H9 (cell line): ENCODE measurements at regions not wholly inside any gene's neighbourhood (a gene's known extent, or its start where the extent isn't known, plus 50 kb on each side); places are given as distances from the start of the nearest gene placed in this dataset.

Experiments used
- DNase-seq: peaks from one replicate; pipeline ENCODE4 v3.0.0-alpha.2; 2017
- H2AFZ ChIP-seq: one replicate; pipeline ENCODE4 v1.6.1; 2013; ENCODE audit warnings: mild to moderate bottlenecking, low read length, control low read depth, moderate library complexity
- H2AK5ac ChIP-seq: 2 replicates; pipeline ENCODE4 v1.6.1; 2013; ENCODE audit warnings: low read length, control low read depth, mixed read lengths; ENCODE audit not compliant: insufficient read length
- H2BK120ac ChIP-seq: one replicate; pipeline ENCODE4 v1.6.1; 2013; ENCODE audit warnings: low read depth, mild to moderate bottlenecking, low read length, control low read depth, inconsistent platforms; ENCODE audit not compliant: poor library complexity, severe bottlenecking
- H2BK12ac ChIP-seq: 2 replicates; pipeline ENCODE4 v1.6.1; 2013; ENCODE audit warnings: low read length, control low read depth, mixed read lengths, low read depth; ENCODE audit not compliant: insufficient read length
- H2BK15ac ChIP-seq: 2 replicates; pipeline ENCODE4 v1.6.1; 2013; ENCODE audit warnings: low read depth, low read length, control low read depth
- H2BK20ac ChIP-seq: one replicate; pipeline ENCODE4 v1.6.1; 2013; ENCODE audit warnings: low read depth, mild to moderate bottlenecking, low read length, control low read depth, inconsistent platforms; ENCODE audit not compliant: poor library complexity, severe bottlenecking
- H2BK5ac ChIP-seq: 2 replicates; pipeline ENCODE4 v1.6.1; 2013; ENCODE audit warnings: low read length, control low read depth, mixed read lengths; ENCODE audit not compliant: insufficient read length
- H3K14ac ChIP-seq: 2 replicates; pipeline ENCODE4 v1.6.1; 2013; ENCODE audit warnings: low read length, control low read depth; ENCODE audit not compliant: insufficient read depth
- H3K18ac ChIP-seq: 2 replicates; pipeline ENCODE4 v1.6.1; 2013; ENCODE audit warnings: low read depth, mild to moderate bottlenecking, mixed read lengths, low read length, control low read depth; ENCODE audit not compliant: insufficient read length
- H3K23ac ChIP-seq: 2 replicates; pipeline ENCODE4 v1.6.1; 2013; ENCODE audit warnings: low read length, control low read depth, mixed read lengths, low read depth; ENCODE audit not compliant: insufficient read length
- H3K23me2 ChIP-seq: 2 replicates; pipeline ENCODE4 v1.6.1; 2013; ENCODE audit warnings: low read depth, mild to moderate bottlenecking, mixed read lengths, low read length, control low read depth; ENCODE audit not compliant: insufficient read length, poor library complexity, severe bottlenecking
- H3K27ac ChIP-seq: 2 replicates; pipeline ENCODE4 v1.5.1; 2013; ENCODE audit warnings: low read length, control low read depth, mixed read lengths, low read depth; ENCODE audit not compliant: insufficient read length
- H3K27me3 ChIP-seq: 2 replicates; pipeline ENCODE4 v1.6.1; 2013; ENCODE audit warnings: low read length, control low read depth, inconsistent platforms; ENCODE audit not compliant: insufficient read depth
- H3K4ac ChIP-seq: 2 replicates; pipeline ENCODE4 v1.6.1; 2013; ENCODE audit warnings: low read depth, mild to moderate bottlenecking, control low read depth, inconsistent platforms, low read length, moderate library complexity
- H3K4me1 ChIP-seq: 2 replicates; pipeline ENCODE4 v1.6.1; 2013; ENCODE audit warnings: low read length, control low read depth, inconsistent platforms; ENCODE audit not compliant: insufficient read depth
- H3K4me2 ChIP-seq: 2 replicates; pipeline ENCODE4 v1.6.1; 2013; ENCODE audit warnings: low read length, control low read depth, mixed read lengths; ENCODE audit not compliant: insufficient read length, insufficient read depth
- H3K56ac ChIP-seq: 2 replicates; pipeline ENCODE4 v1.6.1; 2013; ENCODE audit warnings: low read depth, mild to moderate bottlenecking, mixed read lengths, low read length, control low read depth; ENCODE audit not compliant: insufficient read length
- H3K79me1 ChIP-seq: 2 replicates; pipeline ENCODE4 v1.6.1; 2013; ENCODE audit warnings: low read depth, mild to moderate bottlenecking, moderate library complexity, low read length, control low read depth, inconsistent platforms; ENCODE audit not compliant: insufficient read depth, poor library complexity, severe bottlenecking
- H3K79me2 ChIP-seq: 2 replicates; pipeline ENCODE4 v1.6.1; 2013; ENCODE audit warnings: low read length, control low read depth, inconsistent platforms; ENCODE audit not compliant: insufficient read depth
- H3K9ac ChIP-seq: 2 replicates; pipeline ENCODE4 v1.6.1; 2013; ENCODE audit warnings: low read length, control low read depth, mixed read lengths; ENCODE audit not compliant: insufficient read length; ENCODE audit errors: extremely low read depth
- H3K9me3 ChIP-seq: one replicate; pipeline ENCODE4 v1.6.1; 2013; ENCODE audit warnings: low read depth, low read length, inconsistent platforms; ENCODE audit not compliant: control insufficient read depth
- H3T11ph ChIP-seq: one replicate; pipeline ENCODE4 v1.6.1; 2013; ENCODE audit warnings: mild to moderate bottlenecking, low read length, control low read depth, inconsistent platforms
- H4K20me1 ChIP-seq: one replicate; pipeline ENCODE4 v1.6.1; 2013; ENCODE audit not compliant: control insufficient read depth, insufficient read length, insufficient read depth
- H4K5ac ChIP-seq: 2 replicates; pipeline ENCODE4 v1.6.1; 2013; ENCODE audit warnings: low read depth, mild to moderate bottlenecking, mixed read lengths, low read length, control low read depth; ENCODE audit not compliant: insufficient read length
- H4K8ac ChIP-seq: replicated peaks from 2 replicates; pipeline ENCODE4 v1.6.1; 2013; ENCODE audit warnings: low read length, control low read depth, mixed read lengths, low read depth; ENCODE audit not compliant: insufficient read length
- H4K91ac ChIP-seq: 2 replicates; pipeline ENCODE4 v1.6.1; 2013; ENCODE audit warnings: low read depth, mild to moderate bottlenecking, moderate library complexity, mixed read lengths, low read length, control low read depth; ENCODE audit not compliant: insufficient read length
- H3K27ac Mint-ChIP-seq, 3 experiments: 2 replicates in 2 of 3; 3 replicates in 1 of 3; pipeline ENCODE4 v1.8.0; 2020 to 2021; ENCODE audit warnings: mixed read lengths in 3 of 3, mild to moderate bottlenecking in 1 of 3, moderate library complexity in 1 of 3
- H3K27me3 Mint-ChIP-seq: 2 replicates; pipeline ENCODE4 v1.8.0; 2021; ENCODE audit warnings: low read depth, mild to moderate bottlenecking, moderate library complexity, mixed read lengths
- H3K36me3 Mint-ChIP-seq, 3 experiments: 2 replicates in 2 of 3; 3 replicates in 1 of 3; pipeline ENCODE4 v1.8.0; 2020 to 2021; ENCODE audit warnings: low read depth in 3 of 3, mixed read lengths in 3 of 3; ENCODE audit not compliant: insufficient read depth in 1 of 3
- H3K4me1 Mint-ChIP-seq, 2 experiments: 2 replicates each; pipeline ENCODE4 v1.8.0; 2020; ENCODE audit warnings: mixed read lengths in 2 of 2
- H3K4me3 Mint-ChIP-seq, 2 experiments: 2 replicates in 1 of 2; 3 replicates in 1 of 2; pipeline ENCODE4 v1.8.0; 2020 to 2021; ENCODE audit warnings: mild to moderate bottlenecking in 2 of 2, mixed read lengths in 2 of 2, moderate library complexity in 1 of 2
- H3K9me3 Mint-ChIP-seq, 2 experiments: 2 replicates in 1 of 2; 3 replicates in 1 of 2; pipeline ENCODE4 v1.8.0; 2020; ENCODE audit warnings: mild to moderate bottlenecking in 2 of 2, mixed read lengths in 2 of 2, moderate library complexity in 1 of 2
- WGBS: extraction: QIAGEN DNeasy Blood & Tissue Kit; methylation state at CpG from one replicate; pipeline ENCODE4 v1.1.7; 2013; ENCODE audit warnings: missing lambda C conversion rate, low lambda C conversion rate, mixed read lengths; ENCODE audit not compliant: insufficient read length; ENCODE audit errors: extremely low coverage; 5-methylcytosine and 5-hydroxymethylcytosine counted together
- TF ChIP-seq, protein P1 (sequence below): fragments of 200-600 bp; sonication (generic); conservative IDR thresholded peaks from 3 replicates; pipeline ENCODE4 v1.8.0; 2021; ENCODE audit warnings: antibody characterized with exemption, mild to moderate bottlenecking

DNA sequence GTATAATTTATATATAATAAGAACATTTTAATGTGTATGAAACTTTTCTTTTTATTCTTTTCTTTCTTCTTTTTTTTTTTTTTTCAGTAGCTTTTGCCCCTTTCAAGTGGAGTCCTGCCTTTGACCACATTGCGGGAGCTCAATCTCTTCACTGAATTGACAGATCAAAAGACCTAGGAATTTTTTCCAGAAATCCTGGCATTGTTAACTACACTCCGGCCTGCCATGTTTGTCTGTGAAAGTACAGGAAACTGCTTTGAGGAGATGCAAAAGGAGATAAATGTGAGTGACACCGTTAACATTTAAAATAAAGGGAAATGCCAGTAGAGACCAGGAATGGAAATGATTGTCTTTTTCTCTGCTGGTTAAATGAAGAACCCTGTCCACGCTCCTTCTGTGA, 159.3 kb upstream of the VCX3A start:
- H3K56ac ChIP-seq, result no peak overlapping the region
- H3K27ac Mint-ChIP-seq, result peak overlapping the region; percentile 86 to 95 (median 94)
- no peaks in the 10 kb centered on the region for H3K23me2 ChIP-seq
- H2AFZ ChIP-seq, result no peak overlapping the region
- H3K4me1 Mint-ChIP-seq, result peaks cover 47 to 51% of the 10 kb centered on the region in 2 experiments
- H3K9me3 ChIP-seq, result no peaks in the 10 kb centered on the region
- no peak overlapping the region for H2BK20ac ChIP-seq
- H2AK5ac ChIP-seq, result no peak overlapping the region
- H2BK5ac ChIP-seq, result no peak overlapping the region
- no peaks in the 10 kb centered on the region for H3K79me2 ChIP-seq
- no peak for DNase-seq
- TF ChIP-seq, protein P1, sequence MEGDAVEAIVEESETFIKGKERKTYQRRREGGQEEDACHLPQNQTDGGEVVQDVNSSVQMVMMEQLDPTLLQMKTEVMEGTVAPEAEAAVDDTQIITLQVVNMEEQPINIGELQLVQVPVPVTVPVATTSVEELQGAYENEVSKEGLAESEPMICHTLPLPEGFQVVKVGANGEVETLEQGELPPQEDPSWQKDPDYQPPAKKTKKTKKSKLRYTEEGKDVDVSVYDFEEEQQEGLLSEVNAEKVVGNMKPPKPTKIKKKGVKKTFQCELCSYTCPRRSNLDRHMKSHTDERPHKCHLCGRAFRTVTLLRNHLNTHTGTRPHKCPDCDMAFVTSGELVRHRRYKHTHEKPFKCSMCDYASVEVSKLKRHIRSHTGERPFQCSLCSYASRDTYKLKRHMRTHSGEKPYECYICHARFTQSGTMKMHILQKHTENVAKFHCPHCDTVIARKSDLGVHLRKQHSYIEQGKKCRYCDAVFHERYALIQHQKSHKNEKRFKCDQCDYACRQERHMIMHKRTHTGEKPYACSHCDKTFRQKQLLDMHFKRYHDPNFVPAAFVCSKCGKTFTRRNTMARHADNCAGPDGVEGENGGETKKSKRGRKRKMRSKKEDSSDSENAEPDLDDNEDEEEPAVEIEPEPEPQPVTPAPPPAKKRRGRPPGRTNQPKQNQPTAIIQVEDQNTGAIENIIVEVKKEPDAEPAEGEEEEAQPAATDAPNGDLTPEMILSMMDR, result no peak
- no peak overlapping the region for H3K9ac ChIP-seq
- no peak overlapping the region for H4K91ac ChIP-seq
- no peak overlapping the region for H2BK15ac ChIP-seq
- no peaks in the 10 kb centered on the region for H3K27me3 Mint-ChIP-seq
- no CpG with 5 or more reads among the region's 4 CpGs for WGBS
- no peak overlapping the region for H3K23ac ChIP-seq
- no peaks in the 10 kb centered on the region for H3K79me1 ChIP-seq
- peak overlapping the region; percentile 89 for H3K27ac ChIP-seq
- no peak overlapping the region for H3K18ac ChIP-seq
- H3K27me3 ChIP-seq, result no peaks in the 10 kb centered on the region
- no peak overlapping the region for H4K8ac ChIP-seq
- no peak overlapping the region for H3K4me2 ChIP-seq
- H3K36me3 Mint-ChIP-seq, result peaks cover 11 to 15% (median 14%) of the 10 kb centered on the region in 3 experiments
- H4K5ac ChIP-seq, result no peak overlapping the region
- H3K14ac ChIP-seq, result no peak overlapping the region
- H2BK120ac ChIP-seq, result no peak overlapping the region
- peaks cover 11% of the 10 kb centered on the region for H3K4me1 ChIP-seq
- no peak overlapping the region for H3T11ph ChIP-seq
- no peak overlapping the region for H3K4me3 Mint-ChIP-seq
- no peaks in the 10 kb centered on the region for H4K20me1 ChIP-seq
- no peak overlapping the region for H3K4ac ChIP-seq
- H3K9me3 Mint-ChIP-seq, result peaks cover 12 to 13% of the 10 kb centered on the region in 2 experiments
- no peak overlapping the region for H2BK12ac ChIP-seq
